ENCODE measurements at regions not wholly inside any gene's neighbourhood (a gene's known extent, or its start where the extent isn't known, plus 50 kb on each side); places are given as distances from the start of the nearest gene placed in this dataset.

DNA sequence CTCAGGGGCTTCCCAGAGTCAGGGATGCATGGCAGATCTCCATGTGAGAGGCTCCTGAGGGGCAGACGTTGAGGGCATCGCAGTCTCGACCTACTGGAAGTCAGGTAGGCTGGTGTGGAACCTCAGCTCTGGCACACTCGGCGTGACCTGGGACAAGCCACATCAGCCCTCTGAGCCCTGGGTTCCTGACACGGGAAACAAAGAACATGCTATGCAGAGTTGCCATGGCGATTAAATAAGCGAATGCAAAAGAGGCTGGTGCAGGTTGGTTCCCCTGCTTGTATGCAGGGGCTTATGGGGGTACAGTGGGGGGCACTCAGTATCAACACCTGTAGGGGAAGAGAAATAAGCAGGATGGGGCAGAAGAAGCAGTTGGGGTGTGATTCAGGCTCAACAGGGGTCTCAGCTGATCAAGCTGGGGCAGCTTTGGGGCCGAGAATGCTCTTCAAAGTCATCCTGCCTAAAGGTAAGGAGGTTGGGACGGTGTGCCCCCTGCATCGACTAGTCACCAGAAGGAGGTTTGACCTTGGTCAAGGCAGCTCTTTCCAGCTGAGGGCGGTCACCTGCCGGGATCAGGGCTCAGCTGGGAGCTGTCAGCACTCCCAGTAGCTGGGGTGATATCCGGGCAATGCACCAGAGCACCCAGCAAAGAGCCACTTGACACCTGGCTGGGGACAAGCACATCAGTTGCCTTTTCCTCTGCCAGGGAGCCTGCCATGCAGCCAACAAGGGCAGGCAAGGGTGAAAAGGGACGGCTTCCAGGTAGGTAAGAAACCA lies 442.7 kb downstream of the MIAT start (continued):
- TF ChIP-seq, protein P1, sequence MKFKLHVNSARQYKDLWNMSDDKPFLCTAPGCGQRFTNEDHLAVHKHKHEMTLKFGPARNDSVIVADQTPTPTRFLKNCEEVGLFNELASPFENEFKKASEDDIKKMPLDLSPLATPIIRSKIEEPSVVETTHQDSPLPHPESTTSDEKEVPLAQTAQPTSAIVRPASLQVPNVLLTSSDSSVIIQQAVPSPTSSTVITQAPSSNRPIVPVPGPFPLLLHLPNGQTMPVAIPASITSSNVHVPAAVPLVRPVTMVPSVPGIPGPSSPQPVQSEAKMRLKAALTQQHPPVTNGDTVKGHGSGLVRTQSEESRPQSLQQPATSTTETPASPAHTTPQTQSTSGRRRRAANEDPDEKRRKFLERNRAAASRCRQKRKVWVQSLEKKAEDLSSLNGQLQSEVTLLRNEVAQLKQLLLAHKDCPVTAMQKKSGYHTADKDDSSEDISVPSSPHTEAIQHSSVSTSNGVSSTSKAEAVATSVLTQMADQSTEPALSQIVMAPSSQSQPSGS (IDR thresholded peaks at IDR 0.05; ENCODE audit: low read length): no peak
- TF ChIP-seq CTCF (IDR thresholded peaks at IDR 0.05; ENCODE audit: control extremely low read depth in 1 of 3, insufficient read depth in 1 of 3, low read depth in 1 of 3, low read length in 3 of 3) (no peak), CBX5 (IDR thresholded peaks at IDR 0.05; ENCODE audit: low read depth, low read length) (no peak), JUND (IDR thresholded peaks at IDR 0.05; ENCODE audit: low read length) (no peak), RFX5 (IDR thresholded peaks at IDR 0.05; ENCODE audit: borderline replicate concordance, low read depth, low read length) (no peak)

All from H1 (cell line).